DMS 273 (cell line): ENCODE measurements at regions not wholly inside any gene's neighbourhood (a gene's known extent, or its start where the extent isn't known, plus 50 kb on each side); places are given as distances from the start of the nearest gene placed in this dataset.

Experiments
- DNase-seq: peaks from one replicate; lab custom pipeline; 2025; ENCODE audit not compliant: unreplicated experiment; lab: John Stamatoyannopoulos, UW

GRCh38 chrX:806586-806985 is 176.0 kb downstream of the SHOX start:
- DNase-seq: no peak

GRCh38 chrX:805988-806387 is 175.4 kb downstream of the SHOX start:
- no peak for DNase-seq

- no peak for DNase-seq
Measured at GRCh38 chrX:805103-805670, 174.6 kb downstream of the SHOX start.

GRCh38 chrX:802846-803245 is 172.3 kb downstream of the SHOX start:
- no peak for DNase-seq

GRCh38 chrX:799808-800207 is 169.2 kb downstream of the SHOX start:
- DNase-seq: no peak

- no peak for DNase-seq
Measured at GRCh38 chrX:794311-794710, 163.7 kb downstream of the SHOX start.

GRCh38 chrX:793216-793770 is 162.7 kb downstream of the SHOX start:
- no peak for DNase-seq

- DNase-seq: no peak
Measured at GRCh38 chrX:791479-792034, 161.0 kb downstream of the SHOX start.

- no peak for DNase-seq
Measured at GRCh38 chrX:790783-791360, 160.3 kb downstream of the SHOX start.

- DNase-seq: no peak
Measured at GRCh38 chrX:790041-790506, 159.5 kb downstream of the SHOX start.

- DNase-seq: no peak
Measured at GRCh38 chrX:789096-789495, 158.5 kb downstream of the SHOX start.

GRCh38 chrX:786441-786881 is 155.9 kb downstream of the SHOX start:
- DNase-seq: no peak

GRCh38 chrX:784829-785228 is 154.2 kb downstream of the SHOX start:
- no peak for DNase-seq

- DNase-seq: no peak
Measured at GRCh38 chrX:781224-782204, 150.9 kb downstream of the SHOX start.

- no peak for DNase-seq
Measured at GRCh38 chrX:776529-777230, 146.1 kb downstream of the SHOX start.

- DNase-seq: no peak
Measured at GRCh38 chrX:776061-776460, 145.5 kb downstream of the SHOX start.

- DNase-seq: no peak
Measured at GRCh38 chrX:774536-774935, 143.9 kb downstream of the SHOX start.

GRCh38 chrX:773292-774025 is 142.9 kb downstream of the SHOX start:
- no peak for DNase-seq

GRCh38 chrX:771536-771935 is 140.9 kb downstream of the SHOX start:
- DNase-seq: no peak

GRCh38 chrX:769796-770195 is 139.2 kb downstream of the SHOX start:
- DNase-seq: no peak
